Rectal smooth muscle tissue (tissue), 1 donor: ENCODE measurements at regions not wholly inside any gene's neighbourhood (a gene's known extent, or its start where the extent isn't known, plus 50 kb on each side); places are given as distances from the start of the nearest gene placed in this dataset.

Experiments
- H3K27ac ChIP-seq: one replicate; pipeline ENCODE4 v1.7.0; 2013; ENCODE audit warnings: low read depth, low read length, inconsistent platforms
- H3K27me3 ChIP-seq: one replicate; pipeline ENCODE4 v1.7.0; 2013; ENCODE audit warnings: low read length; ENCODE audit not compliant: control insufficient read depth, insufficient read depth
- H3K36me3 ChIP-seq: one replicate; pipeline ENCODE4 v1.7.0; 2013; ENCODE audit warnings: low read length; ENCODE audit not compliant: control insufficient read depth, insufficient read depth
- H3K4me1 ChIP-seq: one replicate; pipeline ENCODE4 v1.7.0; 2013; ENCODE audit warnings: low read length; ENCODE audit not compliant: control insufficient read depth, insufficient read depth
- H3K4me3 ChIP-seq: one replicate; pipeline ENCODE4 v1.7.0; 2013; ENCODE audit warnings: low read length
- H3K9ac ChIP-seq: one replicate; pipeline ENCODE4 v1.7.0; 2013; ENCODE audit warnings: low read length

DNA sequence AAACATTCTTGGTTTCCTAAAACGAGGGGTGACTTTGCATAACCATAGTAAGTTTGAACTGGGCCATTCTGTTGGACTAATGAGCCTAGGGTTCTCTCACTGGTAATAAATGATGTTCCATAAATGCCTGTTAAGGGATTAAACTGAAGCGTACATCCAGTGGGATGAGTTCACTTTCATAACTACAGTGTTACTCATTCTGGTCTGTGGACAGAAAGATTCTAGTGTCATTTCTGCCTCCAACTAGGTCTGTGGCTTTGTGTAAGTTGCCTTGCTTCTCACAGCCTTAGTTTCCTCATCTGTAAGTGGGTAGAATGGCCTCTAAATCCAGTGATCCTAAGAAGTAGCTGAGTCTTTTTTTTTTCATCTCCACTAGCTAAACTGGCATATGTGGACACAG is 1860.6 kb upstream of the PIK3C3 start:
- H3K4me3 ChIP-seq, result no peak overlapping the region

GRCh38 chr18:40088130-40088529 is 1866.9 kb upstream of the PIK3C3 start:
- no peaks in the 10 kb centered on the region for H3K4me1 ChIP-seq
- H3K9ac ChIP-seq, result no peak overlapping the region
- peak overlapping the region; percentile 2 for H3K4me3 ChIP-seq
- no peak overlapping the region for H3K27ac ChIP-seq
- H3K36me3 ChIP-seq, result no peaks in the 10 kb centered on the region
- H3K27me3 ChIP-seq, result no peaks in the 10 kb centered on the region

More for the DNA sequence above, 1860.6 kb upstream of the PIK3C3 start:
- H3K9ac ChIP-seq, result no peak overlapping the region
- no peaks in the 10 kb centered on the region for H3K27me3 ChIP-seq
- no peak overlapping the region for H3K27ac ChIP-seq
- no peaks in the 10 kb centered on the region for H3K4me1 ChIP-seq
- no peaks in the 10 kb centered on the region for H3K36me3 ChIP-seq

- no peak overlapping the region for H3K27ac ChIP-seq
- H3K4me1 ChIP-seq, result no peaks in the 10 kb centered on the region
- no peak overlapping the region for H3K4me3 ChIP-seq
- no peaks in the 10 kb centered on the region for H3K27me3 ChIP-seq
- H3K9ac ChIP-seq, result no peak overlapping the region
- H3K36me3 ChIP-seq, result no peaks in the 10 kb centered on the region
These were observed 1875.2 kb upstream of the PIK3C3 start for GRCh38 chr18:40079786-40080185.

DNA sequence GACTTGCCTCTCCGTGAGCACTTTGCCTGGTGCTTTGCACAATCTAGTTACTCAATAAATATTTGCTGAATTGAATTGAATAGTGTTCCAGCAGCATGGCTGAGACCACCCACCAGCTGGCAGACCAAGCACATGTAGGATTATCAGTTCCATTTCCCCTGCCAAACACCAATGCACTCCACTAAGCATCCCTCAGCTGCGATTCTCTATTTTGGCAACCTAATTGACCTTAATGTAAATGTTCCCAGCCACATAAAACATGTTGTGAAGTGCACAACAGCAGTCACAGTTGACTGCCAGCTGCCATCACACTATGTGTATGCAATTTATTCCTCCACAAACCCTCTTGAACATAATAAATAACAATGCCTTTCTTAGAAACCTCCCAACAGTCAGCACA is 1879.4 kb upstream of the PIK3C3 start:
- H3K36me3 ChIP-seq, result no peaks in the 10 kb centered on the region
- no peaks in the 10 kb centered on the region for H3K27me3 ChIP-seq
- no peak overlapping the region for H3K27ac ChIP-seq
- no peak overlapping the region for H3K9ac ChIP-seq
- H3K4me3 ChIP-seq, result no peak overlapping the region
- no peaks in the 10 kb centered on the region for H3K4me1 ChIP-seq

DNA sequence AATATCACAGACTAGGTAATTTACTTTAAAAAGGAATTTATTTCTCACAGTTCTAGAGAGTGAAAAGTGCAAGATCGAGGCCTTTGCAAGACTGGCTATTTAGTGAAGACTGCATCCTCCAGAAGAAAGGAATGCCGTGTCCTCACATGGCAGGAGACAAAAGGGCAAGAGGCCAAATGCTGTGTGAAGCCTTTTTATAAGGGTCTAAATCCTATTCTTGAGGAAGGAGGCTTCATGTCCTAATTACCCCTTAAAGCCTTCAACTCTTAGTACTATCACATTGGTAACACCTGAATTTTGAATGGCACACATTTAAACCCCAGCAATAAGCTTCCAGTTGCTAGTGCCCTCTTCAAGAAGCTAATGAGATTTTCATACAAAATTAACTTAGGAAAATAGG is 1882.3 kb upstream of the PIK3C3 start:
- Histone ChIP-seq H3K4me3 (no peak overlapping the region), H3K36me3 (no peaks in the 10 kb centered on the region), H3K27me3 (no peaks in the 10 kb centered on the region), H3K27ac (no peak overlapping the region), H3K4me1 (no peaks in the 10 kb centered on the region), H3K9ac (no peak overlapping the region)

- Histone ChIP-seq H3K4me3 (no peak overlapping the region), H3K4me1 (no peaks in the 10 kb centered on the region), H3K27ac (no peak overlapping the region), H3K36me3 (no peaks in the 10 kb centered on the region), H3K9ac (no peak overlapping the region), H3K27me3 (no peaks in the 10 kb centered on the region)
These were observed 1888.7 kb upstream of the PIK3C3 start for GRCh38 chr18:40066368-40066767.

DNA sequence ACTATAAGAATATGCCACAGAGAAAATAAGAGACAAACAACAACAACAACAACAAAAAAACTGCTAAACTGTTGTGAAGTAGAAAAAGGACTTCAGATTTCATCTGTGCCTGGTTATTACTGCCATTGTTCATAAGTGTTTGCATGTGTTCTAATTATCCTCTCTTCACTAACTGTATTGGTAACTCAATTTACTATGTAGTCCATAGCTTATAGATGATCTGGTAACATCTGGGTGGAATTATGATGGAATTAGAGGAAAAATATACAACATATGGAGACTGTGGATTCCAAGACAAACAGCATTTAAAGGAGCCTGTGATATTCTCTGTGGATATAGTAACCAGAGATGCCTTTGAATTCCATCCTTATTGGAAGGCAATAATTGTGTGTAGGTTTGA is 1891.5 kb upstream of the PIK3C3 start:
- Histone ChIP-seq H3K27ac (no peak overlapping the region), H3K27me3 (no peaks in the 10 kb centered on the region), H3K4me3 (no peak overlapping the region), H3K9ac (no peak overlapping the region), H3K4me1 (no peaks in the 10 kb centered on the region), H3K36me3 (no peaks in the 10 kb centered on the region)

- Histone ChIP-seq H3K27ac (no peak overlapping the region), H3K4me1 (no peaks in the 10 kb centered on the region), H3K36me3 (no peaks in the 10 kb centered on the region)
These were observed 1893.9 kb upstream of the PIK3C3 start for GRCh38 chr18:40061086-40061485.

DNA sequence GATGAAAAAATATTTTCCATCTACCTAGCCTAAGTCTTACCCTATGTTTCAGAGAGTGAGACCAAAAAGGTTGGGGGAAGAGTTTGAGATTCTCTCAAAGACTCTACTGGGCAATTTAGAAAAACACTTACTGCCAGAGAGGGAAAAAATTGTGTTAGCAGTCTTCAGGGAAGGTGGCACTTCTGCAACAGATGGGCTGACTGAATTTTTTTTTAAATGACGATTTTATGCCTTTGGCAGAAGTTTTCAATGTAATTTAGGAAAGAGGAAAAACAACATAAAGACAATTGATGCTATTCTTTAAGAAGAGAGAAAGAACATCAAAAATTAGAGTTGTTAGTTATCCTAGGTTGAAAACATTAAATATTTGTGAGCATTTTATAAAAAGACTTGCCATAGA is 1894.5 kb upstream of the PIK3C3 start:
- no peaks in the 10 kb centered on the region for H3K27me3 ChIP-seq
- H3K36me3 ChIP-seq, result no peaks in the 10 kb centered on the region
- H3K4me1 ChIP-seq, result no peaks in the 10 kb centered on the region
- H3K9ac ChIP-seq, result no peak overlapping the region
- no peak overlapping the region for H3K27ac ChIP-seq
- H3K4me3 ChIP-seq, result no peak overlapping the region

More at GRCh38 chr18:40061086-40061485, 1893.9 kb upstream of the PIK3C3 start:
- no peak overlapping the region for H3K9ac ChIP-seq
- no peaks in the 10 kb centered on the region for H3K27me3 ChIP-seq
- H3K4me3 ChIP-seq, result no peak overlapping the region

- Histone ChIP-seq H3K36me3 (no peaks in the 10 kb centered on the region), H3K4me1 (no peaks in the 10 kb centered on the region), H3K4me3 (no peak overlapping the region), H3K27me3 (no peaks in the 10 kb centered on the region), H3K27ac (no peak overlapping the region), H3K9ac (no peak overlapping the region)
These were observed 1896.0 kb upstream of the PIK3C3 start for GRCh38 chr18:40058811-40059570.

DNA sequence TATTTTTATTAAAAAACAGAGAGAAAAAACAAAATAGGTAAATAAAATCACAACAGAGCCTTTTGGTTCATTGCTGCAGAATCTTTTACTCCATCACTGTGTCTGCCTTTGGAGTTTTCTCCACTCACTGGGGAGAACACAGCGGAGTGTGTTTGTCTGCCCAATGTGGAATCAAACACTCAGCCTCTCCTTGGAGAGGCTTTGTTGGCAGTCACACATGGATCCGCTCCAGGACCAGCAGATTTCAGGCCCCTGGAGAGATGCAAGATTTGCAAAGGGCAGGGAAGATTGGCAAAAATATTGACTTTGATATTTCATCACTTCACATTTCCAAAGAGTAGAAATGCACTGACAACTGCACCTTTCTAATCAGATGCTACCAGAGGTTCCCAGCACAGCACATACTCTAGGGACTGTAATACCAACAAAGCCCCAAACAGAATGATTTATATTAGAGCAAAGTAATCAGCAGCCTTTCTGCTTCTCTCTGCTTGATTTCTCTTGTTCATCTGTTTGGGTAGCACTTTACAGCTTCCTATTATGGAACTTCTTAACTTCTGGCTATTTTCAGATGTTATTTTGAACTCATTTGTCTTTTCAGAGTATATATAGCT is 1898.8 kb upstream of the PIK3C3 start:
- no peak overlapping the region for H3K4me3 ChIP-seq
- H3K36me3 ChIP-seq, result no peaks in the 10 kb centered on the region
- H3K27me3 ChIP-seq, result no peaks in the 10 kb centered on the region
- no peak overlapping the region for H3K9ac ChIP-seq
- H3K27ac ChIP-seq, result no peak overlapping the region
- H3K4me1 ChIP-seq, result no peaks in the 10 kb centered on the region

- Histone ChIP-seq H3K27me3 (no peaks in the 10 kb centered on the region), H3K4me3 (no peak overlapping the region), H3K4me1 (no peaks in the 10 kb centered on the region), H3K27ac (no peak overlapping the region), H3K9ac (no peak overlapping the region), H3K36me3 (no peaks in the 10 kb centered on the region)
These were observed 1899.8 kb upstream of the PIK3C3 start for GRCh38 chr18:40055262-40055661.

GRCh38 chr18:40049716-40050115 is 1905.3 kb upstream of the PIK3C3 start:
- no peak overlapping the region for H3K9ac ChIP-seq
- H3K27me3 ChIP-seq, result no peaks in the 10 kb centered on the region
- no peaks in the 10 kb centered on the region for H3K4me1 ChIP-seq
- H3K4me3 ChIP-seq, result no peak overlapping the region
- H3K27ac ChIP-seq, result no peak overlapping the region
- H3K36me3 ChIP-seq, result no peaks in the 10 kb centered on the region
